Jurkat, Clone E6-1 (cell line): ENCODE measurements at regions not wholly inside any gene's neighbourhood (a gene's known extent, or its start where the extent isn't known, plus 50 kb on each side); places are given as distances from the start of the nearest gene placed in this dataset.

ENCODE experiments used
- DNase-seq: peaks from one replicate; pipeline ENCODE4 v3.0.0-alpha.2; 2011; ENCODE audit warnings: low read depth, low spot score
- H3K4me3 ChIP-seq: 2 replicates; pipeline ENCODE4 v1.5.1; 2011; ENCODE audit warnings: mild to moderate bottlenecking, low read length, control low read depth, moderate library complexity

DNA sequence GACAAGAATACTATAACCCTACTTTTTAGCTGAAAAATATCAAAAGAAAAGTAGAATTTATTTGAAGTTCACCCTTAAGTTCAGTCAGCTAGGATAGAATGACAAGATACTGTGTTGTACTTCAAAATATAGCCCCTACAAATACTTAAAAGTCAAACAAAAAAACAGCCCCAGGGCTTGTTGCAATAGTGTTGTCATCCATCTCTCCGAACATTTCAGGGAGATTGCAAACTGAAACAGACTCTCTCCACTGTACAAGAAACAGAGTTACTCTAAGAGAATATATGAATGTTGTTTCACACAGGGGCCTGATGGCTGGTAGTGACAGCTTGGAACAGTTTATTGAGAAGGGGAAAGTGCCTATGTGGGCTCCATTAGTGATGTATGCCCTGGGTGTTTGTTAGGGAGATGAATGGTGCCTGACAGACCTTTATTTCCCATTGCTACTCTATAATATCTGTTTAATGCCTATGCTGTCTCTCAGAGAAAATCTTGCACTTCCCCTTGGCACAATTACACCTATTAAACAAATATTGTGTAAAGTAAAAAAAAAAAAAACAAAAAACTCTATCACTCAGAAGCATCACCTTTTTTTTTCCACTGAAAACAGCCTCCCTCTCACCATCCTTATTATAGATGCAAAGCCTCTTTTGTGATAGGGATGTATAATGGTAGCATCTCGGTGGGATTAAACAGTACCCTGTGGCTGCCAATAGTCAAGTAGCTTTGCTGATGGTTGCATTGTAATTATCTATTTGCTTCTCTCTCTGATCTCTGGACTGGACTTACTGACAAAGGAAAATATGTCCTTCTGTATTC is 506.3 kb upstream of the LUZP2 start:
- no peak overlapping the region for H3K4me3 ChIP-seq
- no peak for DNase-seq

DNA sequence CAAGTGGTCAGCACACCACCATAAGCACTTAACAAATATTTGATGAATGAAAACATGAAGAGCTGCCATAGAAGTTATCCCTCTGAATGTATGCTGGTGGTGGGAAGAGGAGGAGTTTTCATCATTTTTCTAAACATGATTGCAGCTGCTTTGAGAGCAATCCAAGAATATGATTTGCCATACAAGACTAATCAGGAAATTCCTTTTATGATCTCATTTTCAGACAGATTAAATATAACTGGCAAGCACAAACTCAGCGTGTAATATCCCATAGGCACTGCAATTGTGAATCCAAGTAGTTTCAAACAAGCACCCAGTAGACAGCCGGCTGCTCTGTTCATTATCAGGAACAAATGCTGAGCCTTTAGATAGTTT is 505.7 kb upstream of the LUZP2 start:
- no peak for DNase-seq
- H3K4me3 ChIP-seq, result no peak overlapping the region

DNA sequence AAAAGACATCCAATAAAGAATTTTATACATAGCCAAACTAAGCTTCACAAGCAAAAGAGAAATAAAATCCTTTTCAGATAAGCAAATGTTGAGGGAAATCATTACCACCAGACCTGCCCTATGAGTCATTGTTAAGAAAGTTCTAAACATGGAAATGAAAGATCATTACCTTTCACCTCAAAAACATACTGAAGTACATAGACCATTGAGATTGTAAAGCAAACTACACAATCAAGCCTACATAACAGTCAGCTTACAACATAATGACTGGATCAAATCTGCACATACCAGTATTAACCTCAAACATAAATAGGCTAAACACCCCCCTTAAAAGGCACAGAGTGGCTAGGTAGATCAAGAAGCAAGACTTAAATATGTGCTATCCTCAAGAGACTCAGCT is 501.0 kb upstream of the LUZP2 start:
- no peak overlapping the region for H3K4me3 ChIP-seq
- DNase-seq, result no peak

DNA sequence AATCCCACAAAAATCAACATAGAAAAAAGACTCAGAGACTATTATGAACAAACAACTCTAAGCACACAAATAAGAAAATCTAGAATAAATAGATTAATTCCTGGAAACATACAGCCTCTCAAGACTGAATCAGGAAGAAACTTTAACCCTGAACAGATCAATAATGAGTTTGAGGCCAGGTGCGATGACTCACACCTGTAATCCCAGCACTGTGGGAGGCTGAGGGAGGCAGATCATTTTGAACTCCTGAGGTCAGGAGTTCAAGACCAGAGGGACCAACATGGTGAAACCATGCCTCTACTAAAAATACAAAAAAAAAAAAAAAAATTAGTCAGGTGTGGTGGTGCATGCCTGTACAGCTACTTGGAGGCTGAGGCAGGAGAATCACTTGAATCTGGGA is 499.5 kb upstream of the LUZP2 start:
- DNase-seq, result no peak
- H3K4me3 ChIP-seq, result no peak overlapping the region

DNA sequence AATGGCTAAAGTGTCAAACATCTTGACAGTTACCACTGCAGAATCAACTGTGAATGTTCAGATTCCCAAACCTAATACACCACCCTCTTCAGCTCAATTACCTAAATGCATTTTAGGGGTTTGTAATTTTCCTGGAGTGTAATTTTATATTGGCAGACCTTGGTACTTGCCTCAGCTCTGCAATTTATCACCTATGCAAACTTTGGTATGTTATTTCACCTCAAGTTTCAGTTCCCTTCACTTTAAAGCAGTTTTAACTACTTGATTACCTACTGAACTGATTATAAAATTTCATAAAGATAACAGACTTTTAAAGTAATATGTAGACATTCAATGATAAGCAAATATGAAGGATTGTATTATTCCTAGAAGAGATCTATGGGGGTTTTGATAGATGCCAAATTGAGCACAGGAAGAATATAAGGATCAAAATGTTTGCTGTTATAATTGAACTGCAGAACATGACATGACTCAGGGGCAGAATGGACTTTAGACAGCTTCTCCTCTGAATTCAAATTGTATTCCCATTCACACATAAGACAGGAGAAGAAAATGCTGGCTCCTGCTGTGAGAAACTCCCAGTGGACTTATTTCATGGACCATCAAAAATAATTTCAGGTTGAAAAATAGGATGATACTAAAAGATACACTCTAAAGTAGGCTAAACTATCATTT is 491.5 kb upstream of the LUZP2 start:
- no peak overlapping the region for H3K4me3 ChIP-seq
- DNase-seq, result no peak

DNA sequence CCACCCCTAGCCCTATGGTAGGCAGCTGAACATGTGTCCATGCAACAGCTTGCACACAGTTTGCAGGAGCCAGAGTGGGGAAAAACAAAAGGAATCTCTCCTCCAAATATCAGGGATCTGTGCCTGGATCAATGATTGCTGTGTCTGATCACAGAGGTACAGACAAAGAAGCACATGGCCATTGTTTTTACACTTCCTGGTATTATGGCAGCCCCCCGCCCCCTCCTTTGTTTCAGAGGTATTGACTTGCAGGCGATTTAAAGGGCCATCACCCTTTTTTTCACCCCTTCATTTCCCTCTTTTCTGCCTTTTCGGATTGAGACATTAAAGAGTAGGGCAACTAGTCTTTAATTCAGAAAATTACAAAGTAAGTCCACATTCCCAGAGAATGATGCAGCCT is 453.0 kb upstream of the LUZP2 start:
- no peak overlapping the region for H3K4me3 ChIP-seq
- DNase-seq, result no peak

DNA sequence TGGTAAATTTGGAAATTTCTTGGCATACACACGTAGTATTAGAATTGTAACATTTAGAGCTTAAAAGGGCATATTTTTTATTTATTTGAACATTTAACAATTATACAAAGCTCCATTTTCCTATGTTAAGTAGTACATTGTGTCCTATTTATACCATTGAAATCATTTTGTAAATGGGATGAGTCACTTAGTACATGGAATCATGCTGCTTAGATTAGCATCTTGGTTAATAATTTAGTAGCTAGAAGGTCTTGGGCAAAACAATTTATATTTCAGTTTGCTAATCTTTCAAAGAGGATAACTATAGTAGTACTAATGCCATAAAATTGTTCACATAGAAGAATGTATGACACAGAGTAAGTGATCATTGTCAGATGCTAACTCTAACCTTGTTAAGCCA is 450.1 kb upstream of the LUZP2 start:
- DNase-seq, result no peak
- no peak overlapping the region for H3K4me3 ChIP-seq

DNA sequence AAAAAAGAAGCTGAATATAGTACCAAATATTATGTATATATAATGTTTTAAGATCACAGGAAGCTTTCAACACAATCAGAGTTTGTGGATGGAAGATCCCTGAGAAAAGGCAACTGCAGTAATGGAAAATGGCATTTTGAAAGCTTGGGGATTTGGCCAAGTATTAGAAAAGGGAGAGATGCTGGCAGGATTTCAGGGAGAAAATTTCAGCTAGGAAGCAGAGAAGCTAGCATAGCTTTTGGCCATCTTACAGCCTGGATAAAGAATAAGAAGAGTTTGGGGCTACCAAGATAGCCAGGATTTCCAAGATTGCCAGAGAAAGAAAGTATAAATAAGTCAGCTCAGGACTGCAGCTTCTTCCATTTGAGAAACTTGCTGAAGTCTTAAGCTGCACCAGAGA is 440.8 kb upstream of the LUZP2 start:
- no peak overlapping the region for H3K4me3 ChIP-seq
- no peak for DNase-seq

DNA sequence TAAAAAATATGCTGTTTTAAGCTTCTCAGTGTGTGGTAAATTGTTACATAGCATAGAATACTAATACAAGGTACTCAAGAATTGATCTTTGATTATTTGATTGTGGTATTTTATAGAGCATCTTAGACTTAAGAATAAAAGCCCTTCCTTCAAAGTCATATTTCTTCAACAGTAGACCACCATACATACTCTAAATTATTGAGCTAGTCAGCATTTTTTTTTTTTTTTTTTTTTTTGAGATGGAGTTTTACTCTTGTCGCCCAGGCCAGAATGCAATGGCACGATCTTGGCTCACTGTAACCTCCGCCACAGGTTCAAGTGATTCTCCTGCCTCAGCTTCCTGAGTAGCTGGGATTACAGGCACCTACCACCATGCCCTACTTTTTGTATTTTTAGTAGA is 436.7 kb upstream of the LUZP2 start:
- no peak overlapping the region for H3K4me3 ChIP-seq
- DNase-seq, result no peak

DNA sequence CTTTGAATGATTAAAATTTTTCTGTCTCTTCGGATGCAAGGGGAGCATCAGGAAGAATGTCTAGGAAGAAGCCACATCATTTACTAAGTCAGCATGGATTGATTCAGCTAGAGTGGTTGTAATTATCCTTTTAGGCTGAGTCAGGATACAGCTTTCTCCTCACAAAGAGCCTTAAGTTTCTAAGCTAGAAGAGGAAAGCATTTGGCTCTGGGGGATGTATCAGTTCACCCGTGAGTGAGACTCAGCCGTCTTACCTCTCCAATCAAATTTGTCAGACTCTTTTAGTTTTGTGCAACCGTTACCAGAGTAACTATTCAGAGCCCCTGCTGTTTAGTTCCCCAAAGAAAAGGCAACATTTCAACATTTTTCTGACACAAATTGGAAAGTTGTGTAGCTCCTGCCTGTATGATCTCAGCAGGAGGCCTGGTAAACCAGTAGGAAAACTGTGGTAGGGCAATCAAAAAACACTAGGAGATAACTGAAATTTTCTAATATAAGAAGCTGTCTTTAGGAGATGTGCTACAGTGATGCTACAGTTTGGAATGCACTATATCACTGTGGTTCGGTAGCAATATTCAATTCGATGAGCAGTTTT is 432.4 kb upstream of the LUZP2 start:
- no peak for DNase-seq
- H3K4me3 ChIP-seq, result no peak overlapping the region

DNA sequence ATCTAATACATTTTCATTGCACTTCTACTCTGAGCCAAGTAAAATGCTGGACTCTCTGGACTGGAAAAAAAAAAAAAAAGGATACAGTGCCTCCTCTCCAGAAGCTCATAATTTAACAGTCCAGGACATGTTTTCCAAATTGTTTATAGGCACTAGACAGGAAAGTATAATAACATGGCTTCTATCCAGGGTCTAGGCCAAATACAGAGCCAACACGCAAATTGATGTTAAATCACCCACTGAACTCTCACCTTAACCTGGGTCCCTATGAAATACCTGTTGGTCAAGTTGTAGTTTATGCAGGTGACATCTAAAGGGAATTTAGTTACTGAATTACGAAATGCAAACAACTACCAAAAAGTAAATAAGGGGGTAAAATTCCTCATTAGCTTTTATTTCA is 428.7 kb upstream of the LUZP2 start:
- no peak for DNase-seq
- no peak overlapping the region for H3K4me3 ChIP-seq

DNA sequence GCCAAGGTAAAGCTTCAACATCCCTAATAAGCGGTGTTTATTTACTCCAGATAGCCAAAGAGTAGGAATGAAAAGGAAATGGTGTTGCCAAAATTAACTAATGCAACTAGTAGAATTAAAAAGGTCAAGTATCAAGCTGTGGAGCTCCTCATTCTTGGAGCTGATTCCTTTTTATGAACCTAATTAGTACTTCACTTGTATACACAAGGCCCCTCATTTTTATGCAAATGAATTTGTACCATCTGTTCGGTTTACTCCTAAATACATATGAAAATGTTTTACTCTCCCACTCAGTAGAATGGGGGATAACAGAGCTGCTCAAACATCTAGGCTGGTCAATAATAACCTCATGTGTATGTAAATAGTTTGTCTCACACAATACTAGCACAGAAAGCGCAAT is 426.4 kb upstream of the LUZP2 start:
- no peak for DNase-seq
- no peak overlapping the region for H3K4me3 ChIP-seq

DNA sequence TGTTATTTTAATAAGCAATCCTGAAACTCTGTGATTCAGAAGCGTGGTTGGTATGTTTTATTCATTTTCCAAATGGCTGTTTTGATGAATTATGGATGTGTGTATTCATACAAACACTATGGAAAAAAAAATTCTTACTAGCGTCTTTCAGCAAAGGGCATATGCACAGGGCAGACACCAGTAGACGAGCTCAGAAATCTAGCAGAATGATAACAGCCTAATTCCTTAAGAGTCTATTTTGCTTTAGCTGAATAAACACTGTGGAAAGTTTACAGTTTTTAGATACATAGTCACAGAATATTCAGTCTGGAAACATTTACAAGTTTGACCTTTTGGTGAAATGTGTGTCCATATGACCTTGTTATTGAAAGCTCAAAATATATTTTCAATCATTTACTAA is 418.8 kb upstream of the LUZP2 start:
- DNase-seq, result no peak
- no peak overlapping the region for H3K4me3 ChIP-seq

DNA sequence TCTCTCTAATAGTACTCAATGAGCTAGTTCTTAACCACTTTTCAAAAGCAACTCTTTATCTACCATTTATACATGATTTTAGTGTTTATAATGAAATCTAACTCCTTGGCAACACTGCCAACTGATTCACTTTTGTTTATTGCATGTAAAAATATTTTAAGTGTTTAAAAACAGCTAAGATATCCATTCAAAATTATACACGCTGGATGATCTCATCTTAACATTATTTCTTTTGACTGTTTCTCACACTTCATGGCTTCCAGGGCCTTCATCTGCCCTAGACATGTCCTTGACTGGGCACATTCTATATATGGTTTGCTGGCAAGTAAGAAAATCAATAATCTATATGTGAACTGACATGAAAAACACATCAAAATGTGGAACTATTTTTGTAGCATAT is 414.6 kb upstream of the LUZP2 start:
- no peak overlapping the region for H3K4me3 ChIP-seq
- DNase-seq, result no peak

DNA sequence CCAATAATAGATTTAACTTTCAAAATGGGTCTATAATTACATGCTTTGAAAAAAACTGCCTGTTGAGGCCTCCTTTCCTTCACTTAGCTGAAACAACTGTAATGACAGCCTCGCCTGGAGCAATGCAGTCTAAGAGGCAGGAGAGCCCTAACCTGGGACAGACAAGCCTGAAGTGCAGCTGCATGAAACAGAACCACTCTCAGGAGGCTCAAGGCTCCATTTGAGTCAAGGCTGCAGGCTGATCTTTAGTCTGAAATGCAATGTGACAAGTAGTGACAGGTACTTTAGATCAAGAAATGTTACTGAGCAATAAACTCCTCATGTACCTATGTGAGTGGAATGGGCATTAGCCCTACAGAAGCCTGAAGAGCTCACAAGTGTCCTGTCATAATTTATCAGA is 414.0 kb upstream of the LUZP2 start:
- no peak for DNase-seq
- H3K4me3 ChIP-seq, result no peak overlapping the region

DNA sequence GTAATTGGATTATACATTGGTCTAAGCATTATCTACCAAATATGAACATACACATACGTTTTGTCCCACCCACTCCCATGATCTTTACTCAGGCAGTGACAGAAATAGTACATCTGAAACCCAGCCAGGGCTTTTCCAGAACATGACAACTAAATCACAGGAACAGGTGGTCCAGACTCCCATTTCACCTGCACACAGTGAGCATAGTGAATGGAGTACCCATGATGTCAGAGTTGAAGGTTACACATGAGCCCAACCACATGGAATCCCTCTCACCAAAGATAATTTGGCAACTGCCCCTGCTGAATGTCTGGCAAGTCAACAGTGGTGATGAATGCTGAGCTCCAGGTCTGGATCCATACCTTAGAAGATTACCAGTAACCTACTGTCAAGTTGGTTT is 411.9 kb upstream of the LUZP2 start:
- no peak overlapping the region for H3K4me3 ChIP-seq
- no peak for DNase-seq

DNA sequence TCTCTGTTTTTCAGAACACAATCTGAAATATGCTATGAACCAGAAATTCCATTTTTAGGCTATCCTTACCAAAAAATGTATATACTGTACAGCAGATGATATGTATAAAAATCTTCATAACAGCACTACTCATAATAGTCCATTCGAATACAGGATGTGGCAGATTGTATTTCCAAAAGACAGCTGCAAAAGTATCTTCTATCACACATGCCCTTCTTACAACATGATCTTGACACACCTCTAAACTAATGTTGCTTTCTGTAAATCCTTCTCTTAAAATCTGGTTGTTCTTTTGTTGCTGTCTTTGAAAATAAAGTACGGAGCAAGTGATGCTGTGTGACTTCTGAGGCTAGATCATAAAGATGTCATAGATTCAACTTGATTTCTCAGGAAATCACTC is 409.9 kb upstream of the LUZP2 start:
- no peak for DNase-seq

DNA sequence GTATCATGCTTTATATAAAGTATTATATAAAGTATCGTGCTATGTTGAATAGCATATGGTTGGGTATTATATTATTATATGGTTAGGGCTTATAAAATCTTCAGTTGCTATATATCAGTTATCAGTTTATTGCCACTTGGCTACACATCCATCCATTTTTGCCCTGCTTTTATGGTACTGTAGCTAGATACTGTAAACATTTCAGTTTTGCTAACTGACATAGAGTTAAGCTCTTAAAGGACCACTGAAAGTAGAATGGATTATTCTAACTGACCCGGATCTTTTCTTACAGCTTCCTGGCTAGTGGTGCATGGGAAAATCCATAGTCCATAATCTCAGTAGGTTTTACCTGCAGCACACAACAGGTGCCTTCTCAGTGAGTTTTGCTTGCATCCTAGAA is 405.3 kb upstream of the LUZP2 start:
- H3K4me3 ChIP-seq, result no peak overlapping the region
- DNase-seq, result no peak

More for the DNA sequence above, 409.9 kb upstream of the LUZP2 start:
- H3K4me3 ChIP-seq, result no peak overlapping the region

DNA sequence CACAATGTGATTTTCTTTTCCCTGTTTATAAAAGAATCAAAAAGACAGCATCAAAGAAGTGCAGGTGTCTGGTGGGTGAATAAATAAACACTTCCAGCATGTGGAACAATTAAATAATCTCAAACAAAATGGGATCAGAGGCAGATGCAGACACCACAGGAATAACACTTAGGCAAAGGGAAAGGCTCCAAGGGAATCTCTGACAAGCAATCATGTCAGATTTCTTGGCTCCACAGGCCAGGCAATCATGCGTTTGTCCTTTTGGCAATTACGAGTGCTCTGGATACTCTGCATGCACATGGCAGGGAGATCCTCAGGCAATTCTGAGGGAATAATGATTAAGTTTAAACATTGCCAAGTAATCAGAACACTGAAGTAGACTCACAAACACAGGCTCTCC is 403.5 kb upstream of the LUZP2 start:
- DNase-seq, result no peak
- no peak overlapping the region for H3K4me3 ChIP-seq

DNA sequence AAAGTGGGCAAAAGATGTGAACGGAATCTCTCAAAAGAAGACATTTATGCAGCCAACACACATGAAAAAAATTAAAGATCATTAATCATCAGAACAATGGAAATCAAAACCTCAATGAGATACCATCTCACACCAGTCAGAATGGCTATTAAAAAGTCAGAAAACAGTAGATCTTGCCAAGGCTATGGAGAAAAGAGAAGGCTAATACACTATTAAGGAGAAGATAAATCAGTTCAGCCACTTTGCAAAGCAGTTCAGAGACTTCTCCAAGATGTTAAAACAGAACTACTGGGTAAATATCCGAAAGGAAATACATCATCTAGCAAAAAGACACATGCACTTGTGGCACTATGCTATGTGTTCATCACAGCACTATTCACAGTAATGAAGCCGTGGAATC is 388.2 kb upstream of the LUZP2 start:
- no peak for DNase-seq

DNA sequence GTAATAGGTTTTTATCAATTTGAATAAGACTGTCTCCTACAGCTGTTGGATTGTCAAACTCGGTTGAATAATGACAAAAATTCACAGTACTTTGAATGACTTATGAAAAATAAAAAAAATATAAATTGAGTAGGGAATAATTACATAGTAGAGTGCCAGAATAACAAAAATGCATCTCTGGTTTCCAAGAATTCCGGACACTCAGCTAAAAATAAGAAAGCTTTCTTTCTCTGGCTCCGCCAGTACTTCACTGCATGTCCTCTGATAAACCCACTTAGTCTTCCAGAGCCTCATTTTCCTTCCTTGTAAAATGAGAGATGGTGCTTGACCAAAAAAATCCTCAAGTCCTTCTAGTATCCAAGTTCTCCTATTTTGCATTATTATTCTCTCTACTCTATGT is 374.6 kb upstream of the LUZP2 start:
- DNase-seq, result no peak

More for the DNA sequence above, 388.2 kb upstream of the LUZP2 start:
- H3K4me3 ChIP-seq, result no peak overlapping the region

More for the DNA sequence above, 374.6 kb upstream of the LUZP2 start:
- H3K4me3 ChIP-seq, result no peak overlapping the region
